H1 (cell line): ENCODE measurements at regions not wholly inside any gene's neighbourhood (a gene's known extent, or its start where the extent isn't known, plus 50 kb on each side); places are given as distances from the start of the nearest gene placed in this dataset.

Experiments used
- CTCF ChIA-PET: fragments of 300-600 bp; sonication (Branson Sonifier 250); formaldehyde crosslinking; loops from one replicate; lab custom pipeline; 2021; ENCODE audit not compliant: partially characterized antibody; lab: Charles Lee
- POLR2A ChIA-PET: fragments of 300-600 bp; sonication (Branson Sonifier 250); formaldehyde crosslinking; loops from one replicate; lab custom pipeline; 2021; ENCODE audit warnings: inconsistent platforms; ENCODE audit not compliant: partially characterized antibody; lab: Charles Lee
- DNase-seq, 2 experiments: peaks; one replicate each; pipeline versions ENCODE4 v3.0.0 to v3.0.0-alpha.2; 2010 to 2022; ENCODE audit warnings: low spot score in 2 of 2, low read depth in 1 of 2, mixed read lengths in 1 of 2
- FAIRE-seq: peaks from 2 replicates; lab custom pipeline; 2011; peaks lifted over from hg19 to GRCh38; lab: Jason Lieb, UNC
- H2AFZ ChIP-seq: 2 replicates; pipeline ENCODE4 v1.8.1; 2012; ENCODE audit warnings: low read length, inconsistent platforms
- H2AK5ac ChIP-seq: 2 replicates; pipeline ENCODE4 v1.6.1; 2013; ENCODE audit warnings: low read depth, low read length
- H2BK120ac ChIP-seq: replicated peaks from 2 replicates; pipeline ENCODE3; 2013; ENCODE audit warnings: low read depth, low read length, inconsistent platforms
- H2BK12ac ChIP-seq: 2 replicates; pipeline ENCODE4 v1.6.1; 2013; ENCODE audit warnings: low read depth, low read length
- H2BK15ac ChIP-seq: 2 replicates; pipeline ENCODE4 v1.6.1; 2013; ENCODE audit warnings: low read length
- H2BK20ac ChIP-seq: 2 replicates; pipeline ENCODE4 v1.6.1; 2013; ENCODE audit warnings: low read length
- H2BK5ac ChIP-seq: 2 replicates; pipeline ENCODE4 v1.6.1; 2013; ENCODE audit warnings: low read depth, low read length
- H3K14ac ChIP-seq: 2 replicates; pipeline ENCODE4 v1.6.1; 2013; ENCODE audit warnings: inconsistent platforms; ENCODE audit not compliant: insufficient read length
- H3K18ac ChIP-seq: 2 replicates; pipeline ENCODE4 v1.6.1; 2013; ENCODE audit warnings: low read length; ENCODE audit errors: extremely low read depth
- H3K23ac ChIP-seq: 2 replicates; pipeline ENCODE4 v1.6.1; 2013; ENCODE audit warnings: inconsistent platforms; ENCODE audit not compliant: insufficient read length
- H3K23me2 ChIP-seq: 2 replicates; pipeline ENCODE4 v1.6.1; 2013; ENCODE audit warnings: low read depth, low read length
- H3K27ac ChIP-seq: 2 replicates; pipeline ENCODE4 v1.6.1; 2011; ENCODE audit warnings: low read depth, low read length, inconsistent platforms
- H3K27me3 ChIP-seq, 4 experiments: replicated peaks in 1 of 4; 1 replicate in 1 of 4; 2 replicates in 3 of 4; pipeline versions ENCODE4 v1.6.1 to v1.8.1; 2011 to 2013; ENCODE audit warnings: low read length in 3 of 4, mild to moderate bottlenecking in 3 of 4, inconsistent platforms in 2 of 4, mixed read lengths in 2 of 4, moderate library complexity in 1 of 4; ENCODE audit not compliant: control insufficient read depth in 3 of 4, insufficient read depth in 3 of 4; ENCODE audit errors: extremely low read depth in 1 of 4
- H3K36me3 ChIP-seq, 4 experiments: 2 replicates each; pipeline versions ENCODE4 v1.6.1 to v1.8.1; 2011 to 2013; ENCODE audit warnings: mild to moderate bottlenecking in 4 of 4, low read length in 3 of 4, moderate library complexity in 2 of 4, control low read depth in 1 of 4, inconsistent platforms in 1 of 4; ENCODE audit not compliant: insufficient read depth in 4 of 4, control insufficient read depth in 2 of 4
- H3K4ac ChIP-seq: replicated peaks from 2 replicates; pipeline ENCODE3; 2013; ENCODE audit warnings: low read length, low read depth, mixed read lengths, inconsistent platforms; ENCODE audit not compliant: insufficient read length
- H3K4me1 ChIP-seq, 4 experiments: replicated peaks in 1 of 4; 1 replicate in 1 of 4; 2 replicates in 3 of 4; pipeline versions ENCODE4 v1.6.1 to v1.8.1; 2011 to 2013; ENCODE audit warnings: low read length in 3 of 4, inconsistent platforms in 2 of 4, mixed read lengths in 1 of 4; ENCODE audit not compliant: insufficient read depth in 4 of 4, control insufficient read depth in 3 of 4
- H3K4me2 ChIP-seq, 2 experiments: 2 replicates each; pipeline versions ENCODE4 v1.6.1 to v1.8.1; 2011 to 2013; ENCODE audit warnings: low read depth in 2 of 2, low read length in 2 of 2, control low read depth in 1 of 2, inconsistent platforms in 1 of 2, mild to moderate bottlenecking in 1 of 2; ENCODE audit not compliant: insufficient read depth in 1 of 2
- H3K4me3 ChIP-seq, 4 experiments: fragments of 200-600, 300-600 bp in 1 of 4; sonication (generic), shearing (Covaris generic), sonication (Bioruptor Twin) in 1 of 4; 2 replicates each; pipeline versions ENCODE4 v1.5.1 to v1.8.1; 2011 to 2016; ENCODE audit warnings: low read length in 4 of 4, low read depth in 3 of 4, control low read depth in 2 of 4, inconsistent platforms in 2 of 4, mild to moderate bottlenecking in 2 of 4, mixed read lengths in 1 of 4, moderate library complexity in 1 of 4; ENCODE audit not compliant: insufficient read depth in 2 of 4; ENCODE audit errors: extremely low read depth in 1 of 4
- H3K56ac ChIP-seq: replicated peaks from 2 replicates; pipeline ENCODE3; 2013; ENCODE audit warnings: low read depth, mild to moderate bottlenecking, mixed read lengths, low read length, inconsistent platforms; ENCODE audit not compliant: insufficient read length
- H3K79me1 ChIP-seq: 2 replicates; pipeline ENCODE4 v1.6.1; 2013; ENCODE audit warnings: low read depth, low read length, control low read depth
- H3K79me2 ChIP-seq, 2 experiments: 2 replicates each; pipeline versions ENCODE4 v1.6.1 to v1.8.1; 2012 to 2013; ENCODE audit warnings: low read length in 2 of 2, mild to moderate bottlenecking in 2 of 2, inconsistent platforms in 1 of 2; ENCODE audit not compliant: insufficient read depth in 2 of 2, control insufficient read depth in 1 of 2
- H3K9ac ChIP-seq, 4 experiments: replicated peaks in 1 of 4; 1 replicate in 1 of 4; 2 replicates in 3 of 4; pipeline versions ENCODE4 v1.6.1 to v1.8.1; 2011 to 2013; ENCODE audit warnings: low read depth in 3 of 4, low read length in 3 of 4, control low read depth in 2 of 4, mild to moderate bottlenecking in 2 of 4, moderate library complexity in 2 of 4, inconsistent platforms in 1 of 4; ENCODE audit errors: extremely low read depth in 1 of 4
- H3K9me3 ChIP-seq, 2 experiments: 2 replicates each; pipeline versions ENCODE4 v1.6.1 to v1.8.1; 2012 to 2013; ENCODE audit warnings: mild to moderate bottlenecking in 2 of 2, moderate library complexity in 2 of 2, control low read depth in 1 of 2, inconsistent platforms in 1 of 2, low read depth in 1 of 2, low read length in 1 of 2, mixed read lengths in 1 of 2; ENCODE audit not compliant: insufficient read depth in 2 of 2
- H4K20me1 ChIP-seq, 2 experiments: replicated peaks in 1 of 2; 2 replicates each; pipeline versions ENCODE3 to v1.8.1; 2011 to 2013; ENCODE audit warnings: inconsistent platforms in 2 of 2, low read length in 2 of 2, mild to moderate bottlenecking in 1 of 2; ENCODE audit not compliant: insufficient read depth in 2 of 2, control insufficient read depth in 1 of 2
- H4K5ac ChIP-seq: 2 replicates; pipeline ENCODE4 v1.6.1; 2013; ENCODE audit warnings: low read length, low read depth, mixed read lengths, inconsistent platforms; ENCODE audit not compliant: insufficient read length
- H4K8ac ChIP-seq: 2 replicates; pipeline ENCODE4 v1.8.0; 2013; ENCODE audit warnings: mild to moderate bottlenecking, moderate library complexity, low read length, inconsistent platforms; ENCODE audit not compliant: insufficient read depth; ENCODE audit errors: extremely low read depth
- H4K91ac ChIP-seq: replicated peaks from 2 replicates; pipeline ENCODE3; 2013; ENCODE audit warnings: low read length, mixed read lengths, inconsistent platforms; ENCODE audit not compliant: insufficient read length
- ASH2L ChIP-seq: fragments of 200-600, 300-600 bp; sonication (generic); IDR thresholded peaks from one replicate; pipeline ENCODE4 v1.7.1; 2017; ENCODE audit warnings: low read length
- CBX8 ChIP-seq: fragments of 300-800, 300-1000 bp; sonication (generic); IDR thresholded peaks from 2 replicates; pipeline ENCODE4 v1.7.1; 2016; ENCODE audit warnings: low read depth, low read length, borderline replicate concordance
- CEBPB ChIP-seq: IDR thresholded peaks from 2 replicates; pipeline ENCODE4 v1.6.1; 2012; ENCODE audit warnings: low read depth, low read length
- CHD1 ChIP-seq: IDR thresholded peaks from 2 replicates; pipeline ENCODE4 v1.6.1; 2012; ENCODE audit warnings: low read depth, low read length, improper control_type of control experiment
- EGR1 ChIP-seq: IDR thresholded peaks from 2 replicates; pipeline ENCODE4 v1.6.1; 2011; ENCODE audit warnings: low read depth, low read length, borderline replicate concordance
- GTF2F1 ChIP-seq: IDR thresholded peaks from 2 replicates; pipeline ENCODE4 v1.6.1; 2012; ENCODE audit warnings: low read depth, low read length, improper control_type of control experiment, borderline replicate concordance
- HDAC6 ChIP-seq: IDR thresholded peaks from one replicate; pipeline ENCODE4 v1.7.1; 2012; ENCODE audit warnings: low read depth, mild to moderate bottlenecking, inconsistent platforms, low read length, moderate library complexity
- NRF1 ChIP-seq: IDR thresholded peaks from 2 replicates; pipeline ENCODE4 v1.6.1; 2011; ENCODE audit warnings: mild to moderate bottlenecking, low read depth, low read length, improper control_type of control experiment
- POLR2A ChIP-seq, 2 experiments: IDR thresholded peaks; 1 replicate in 1 of 2; 2 replicates in 1 of 2; pipeline ENCODE4 v1.6.1; 2011; ENCODE audit warnings: low read depth in 2 of 2, low read length in 2 of 2, mild to moderate bottlenecking in 2 of 2; ENCODE audit errors: control extremely low read depth in 1 of 2
- SAP30 ChIP-seq: fragments of 300-600 bp; sonication (generic); IDR thresholded peaks from 2 replicates; pipeline ENCODE4 v1.7.1; 2012; ENCODE audit warnings: low read length, moderate library complexity, mild to moderate bottlenecking, inconsistent platforms; ENCODE audit not compliant: insufficient read depth, insufficient replicate concordance
- TAF1 ChIP-seq: IDR thresholded peaks from 2 replicates; pipeline ENCODE4 v1.6.1; 2011; ENCODE audit warnings: mild to moderate bottlenecking, low read depth, low read length
- ZNF274 ChIP-seq: IDR thresholded peaks from 2 replicates; pipeline ENCODE4 v1.7.0; 2012; ENCODE audit warnings: low read length, borderline replicate concordance; ENCODE audit errors: extremely low read depth
- WGBS, 2 experiments: shearing (Covaris generic) in 1 of 2; methylation state at CpG; one replicate each; pipeline versions ENCODE4 v1.1.6 to v1.1.7; 2013 to 2015; ENCODE audit warnings: low lambda C conversion rate in 2 of 2, mixed read lengths in 2 of 2, inconsistent platforms in 1 of 2, low coverage in 1 of 2, missing lambda C conversion rate in 1 of 2; ENCODE audit not compliant: insufficient replicate concordance in 2 of 2, insufficient coverage in 1 of 2, insufficient read length in 1 of 2; ENCODE audit errors: extremely low coverage in 1 of 2, missing lambda C conversion rate in 1 of 2; 5-methylcytosine and 5-hydroxymethylcytosine counted together
- TF ChIP-seq, protein P1 (sequence below), 3 experiments: IDR thresholded peaks; 1 replicate in 2 of 3; 2 replicates in 1 of 3; pipeline versions ENCODE4 v1.5.1 to v1.6.1; 2011; ENCODE audit warnings: low read length in 3 of 3, mild to moderate bottlenecking in 3 of 3, inconsistent platforms in 2 of 3, low read depth in 1 of 3, moderate library complexity in 1 of 3; ENCODE audit not compliant: insufficient read depth in 1 of 3; ENCODE audit errors: control extremely low read depth in 1 of 3

- Histone ChIP-seq H4K5ac (no peak overlapping the region), H3K4me1 (no peaks in the 10 kb centered on the region), H2BK120ac (no peak overlapping the region), H3K23ac (no peak overlapping the region), H3K4me2 (no peak overlapping the region), H3K27ac (no peak overlapping the region), H3K14ac (no peak overlapping the region), H3K18ac (no peak overlapping the region), H2BK20ac (no peak overlapping the region), H3K36me3 (no peaks in the 10 kb centered on the region), H3K79me2 (no peaks in the 10 kb centered on the region), H3K56ac (no peak overlapping the region), H2BK12ac (no peak overlapping the region), H2AK5ac (no peak overlapping the region), H3K9me3 (0 out of 4 replicates have a peak, but pooled peaks cover 0 to 2% of the 10 kb centered on the region in 2 experiments), H4K91ac (no peak overlapping the region), H3K79me1 (no peaks in the 10 kb centered on the region), H3K23me2 (no peaks in the 10 kb centered on the region), H2BK5ac (no peak overlapping the region), H2AFZ (no peak overlapping the region), H2BK15ac (no peak overlapping the region), H4K20me1 (no peaks in the 10 kb centered on the region), H3K27me3 (no peaks in the 10 kb centered on the region), H4K8ac (no peak overlapping the region), H3K4me3 (no peak overlapping the region), H3K9ac (no peak overlapping the region), H3K4ac (no peak overlapping the region)
- no peak for FAIRE-seq
- POLR2A ChIA-PET: no interaction called here
- no peak for DNase-seq
- CTCF ChIA-PET: no interaction called here
- 94% methylated on average over 2 of the region's 2 CpGs; no CpG with 5 or more reads in 1 of the 2 experiments for WGBS, 2 experiments
- TF ChIP-seq POLR2A (IDR thresholded peaks at IDR 0.05; ENCODE audit: control extremely low read depth in 1 of 2, low read depth in 2 of 2, low read length in 2 of 2): no peak
- TF ChIP-seq NRF1: no peak
- no peak for TF ChIP-seq HDAC6
- no peak for TF ChIP-seq ASH2L
- no peak for TF ChIP-seq GTF2F1
- no peak for TF ChIP-seq SAP30
- TF ChIP-seq, protein P1, sequence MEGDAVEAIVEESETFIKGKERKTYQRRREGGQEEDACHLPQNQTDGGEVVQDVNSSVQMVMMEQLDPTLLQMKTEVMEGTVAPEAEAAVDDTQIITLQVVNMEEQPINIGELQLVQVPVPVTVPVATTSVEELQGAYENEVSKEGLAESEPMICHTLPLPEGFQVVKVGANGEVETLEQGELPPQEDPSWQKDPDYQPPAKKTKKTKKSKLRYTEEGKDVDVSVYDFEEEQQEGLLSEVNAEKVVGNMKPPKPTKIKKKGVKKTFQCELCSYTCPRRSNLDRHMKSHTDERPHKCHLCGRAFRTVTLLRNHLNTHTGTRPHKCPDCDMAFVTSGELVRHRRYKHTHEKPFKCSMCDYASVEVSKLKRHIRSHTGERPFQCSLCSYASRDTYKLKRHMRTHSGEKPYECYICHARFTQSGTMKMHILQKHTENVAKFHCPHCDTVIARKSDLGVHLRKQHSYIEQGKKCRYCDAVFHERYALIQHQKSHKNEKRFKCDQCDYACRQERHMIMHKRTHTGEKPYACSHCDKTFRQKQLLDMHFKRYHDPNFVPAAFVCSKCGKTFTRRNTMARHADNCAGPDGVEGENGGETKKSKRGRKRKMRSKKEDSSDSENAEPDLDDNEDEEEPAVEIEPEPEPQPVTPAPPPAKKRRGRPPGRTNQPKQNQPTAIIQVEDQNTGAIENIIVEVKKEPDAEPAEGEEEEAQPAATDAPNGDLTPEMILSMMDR (IDR thresholded peaks at IDR 0.05; ENCODE audit: control extremely low read depth in 1 of 3, insufficient read depth in 1 of 3, low read depth in 1 of 3, low read length in 3 of 3): no peak
- TF ChIP-seq ZNF274: no peak
- no peak for TF ChIP-seq CHD1
- no peak for TF ChIP-seq EGR1
- no peak for TF ChIP-seq CEBPB
- no peak for TF ChIP-seq TAF1
- no peak for TF ChIP-seq CBX8
Observed at GRCh38 chr6:55642366-55642765, 63.4 kb upstream of the HMGCLL1 start.
